Heart left ventricle (tissue), 13 donors: ENCODE measurements at regions not wholly inside any gene's neighbourhood (a gene's known extent, or its start where the extent isn't known, plus 50 kb on each side); places are given as distances from the start of the nearest gene placed in this dataset.

Experiments used
- CTCF ChIP-seq, 12 donors: fragments of 200-600 bp; sonication (generic) in 4 of 12; IDR thresholded peaks; one replicate each; pipeline versions ENCODE4 v1.5.0 to v1.8.0; 2018 to 2022; ENCODE audit warnings: antibody characterized with exemption in 12 of 12, mild to moderate bottlenecking in 5 of 12
- POLR2A ChIP-seq, 2 donors: fragments of 450-650 bp; IDR thresholded peaks; one replicate each; pipeline ENCODE4 v1.6.1; 2017; ENCODE audit warnings: antibody characterized with exemption in 2 of 2, mild to moderate bottlenecking in 2 of 2, moderate library complexity in 2 of 2
- donor health status: ischemic (EF 13 %, LVEDD 7.1; RV severe dilation, severe dysfunction).
- donor health status: DM: no; HTN: yes; CAD: no.
- donor health status: DM: no; HTN: no; CAD: no.
- donor health status: ischemic (EF 25% LVEDD 6.9; RV normal size, moderate dysfunction).
- donor health status: ischemic (EF 25% LVEDD 5.7; RV mildly dilated, moderate dysfunction).
- donor health status: ischemic (EF 35%, LVEDD 5.7; RV mildly dilated, moderate dysfunction).
- donor health status: nonischemic (EF 11% LVEDD 7.7; RV severe dilation, severe dysfunction).
- donor health status: DM: yes; HTN: yes; CAD: no.
- donor health status: PGD.
- donor health status: ischemic (EF 29% LVEDD 5.4; RV normal size, mild dysfunction).
- donor health status: nonischemic (EF 23%, LVEDD 6.1; RV moderate dilation, normal function).

- TF ChIP-seq CTCF (IDR thresholded peaks at IDR 0.05) (no peak), POLR2A (IDR thresholded peaks at IDR 0.05) (no peak)
Observed at GRCh38 chr12:77610446-77610845, 220.2 kb upstream of the NAV3 start.
